SK-N-SH (cell line): ENCODE measurements at regions not wholly inside any gene's neighbourhood (a gene's known extent, or its start where the extent isn't known, plus 50 kb on each side); places are given as distances from the start of the nearest gene placed in this dataset.

Experiments
- CHD2 ChIP-seq: fragments of 150-350 bp; IDR thresholded peaks from 2 replicates; pipeline ENCODE4 v1.6.1; 2018; ENCODE audit warnings: low read length; ENCODE audit not compliant: partially characterized antibody
- CTCF ChIP-seq: fragments of 200-600 bp; sonication (generic); IDR thresholded peaks from 2 replicates; pipeline ENCODE4 v1.6.1; 2017; ENCODE audit warnings: antibody characterized with exemption, mild to moderate bottlenecking, moderate library complexity
- ELF1 ChIP-seq: IDR thresholded peaks from 2 replicates; pipeline ENCODE4 v1.4.0; 2012
- EP300 ChIP-seq, 2 experiments: IDR thresholded peaks; 2 replicates each; pipeline versions ENCODE4 v1.4.0 to v1.6.1; 2012; ENCODE audit warnings: borderline replicate concordance in 1 of 2, low read depth in 1 of 2, low read length in 1 of 2
- EZH2phosphoT487 ChIP-seq: fragments of 200-600 bp; sonication (generic); IDR thresholded peaks from 2 replicates; pipeline ENCODE4 v1.6.1; 2017; ENCODE audit warnings: low read depth, mixed run types, mild to moderate bottlenecking, antibody characterized with exemption, moderate library complexity, borderline replicate concordance
- FOXJ3 ChIP-seq: sonication (generic); formaldehyde crosslinking; IDR thresholded peaks from 2 replicates; pipeline ENCODE4 v1.5.1; 2020; ENCODE audit warnings: mild to moderate bottlenecking, missing genetic modification reagents
- FOXM1 ChIP-seq: IDR thresholded peaks from 2 replicates; pipeline ENCODE4 v1.4.0; 2012; ENCODE audit warnings: low read depth, mild to moderate bottlenecking
- GABPA ChIP-seq: IDR thresholded peaks from 2 replicates; pipeline ENCODE4 v1.4.0; 2012; ENCODE audit warnings: low read depth, mild to moderate bottlenecking
- GATA2 ChIP-seq: sonication (generic); formaldehyde crosslinking; IDR thresholded peaks from 2 replicates; pipeline ENCODE4 v1.5.0; 2020; ENCODE audit warnings: mild to moderate bottlenecking, missing genetic modification reagents
- IRF3 ChIP-seq: fragments of 150-350 bp; IDR thresholded peaks from 2 replicates; pipeline ENCODE4 v1.6.1; 2016; ENCODE audit warnings: mild to moderate bottlenecking, low read depth, low read length
- JUND ChIP-seq: IDR thresholded peaks from 2 replicates; pipeline ENCODE4 v1.4.0; 2012
- MAX ChIP-seq: IDR thresholded peaks from 2 replicates; pipeline ENCODE4 v1.4.0; 2012; ENCODE audit warnings: low read depth
- NRF1 ChIP-seq: IDR thresholded peaks from 2 replicates; pipeline ENCODE4 v1.6.1; 2012; ENCODE audit warnings: low read depth, mild to moderate bottlenecking, low read length
- POLR2AphosphoS5 ChIP-seq: IDR thresholded peaks from 2 replicates; pipeline ENCODE4 v1.6.1; 2012; ENCODE audit warnings: low read depth, low read length
- RAD21 ChIP-seq: IDR thresholded peaks from 2 replicates; pipeline ENCODE4 v1.6.1; 2012; ENCODE audit warnings: mild to moderate bottlenecking, low read length
- REST ChIP-seq: IDR thresholded peaks from 2 replicates; pipeline ENCODE4 v1.6.1; 2012; ENCODE audit warnings: mild to moderate bottlenecking, low read depth, low read length, moderate library complexity
- RFX5 ChIP-seq: IDR thresholded peaks from 2 replicates; pipeline ENCODE4 v1.6.1; 2012; ENCODE audit warnings: mild to moderate bottlenecking, improper control_type of control experiment, low read length
- RXRA ChIP-seq: IDR thresholded peaks from 2 replicates; pipeline ENCODE4 v1.4.0; 2012; ENCODE audit warnings: low read depth, mild to moderate bottlenecking, borderline replicate concordance
- SIN3A ChIP-seq: IDR thresholded peaks from 2 replicates; pipeline ENCODE4 v1.6.1; 2012; ENCODE audit warnings: low read depth, mild to moderate bottlenecking, low read length, moderate library complexity, borderline replicate concordance
- SMC3 ChIP-seq: IDR thresholded peaks from 2 replicates; pipeline ENCODE4 v1.6.1; 2012; ENCODE audit warnings: low read depth, low read length, improper control_type of control experiment
- TEAD4 ChIP-seq: IDR thresholded peaks from 2 replicates; pipeline ENCODE4 v1.4.0; 2012; ENCODE audit warnings: mild to moderate bottlenecking, borderline replicate concordance; ENCODE audit not compliant: insufficient read depth
- YY1 ChIP-seq: IDR thresholded peaks from 2 replicates; pipeline ENCODE4 v1.4.0; 2012; ENCODE audit warnings: low read depth, mild to moderate bottlenecking
- TF ChIP-seq, protein P1 (sequence below): IDR thresholded peaks from 2 replicates; pipeline ENCODE4 v1.4.0; 2012; ENCODE audit warnings: low read depth, borderline replicate concordance

- TF ChIP-seq IRF3 (no peak), CHD2 (no peak), EZH2phosphoT487 (no peak), MAX (no peak), POLR2AphosphoS5 (peak; percentile 19; the same call in 1 of the 2 replicates), CTCF (no peak), EP300 (IDR thresholded peaks at IDR 0.05; ENCODE audit: borderline replicate concordance in 1 of 2, low read depth in 1 of 2, low read length in 1 of 2) (peak in 1 of 2 experiments; percentile 49; a peak in 1 of 4 replicates), FOXJ3 (CRISPR knock-in tag) (no peak), YY1 (no peak), GABPA (no peak), FOXM1 (0 out of 2 replicates have a peak, but pooled peaks have one; percentile 25), REST (no peak), RFX5 (no peak), RAD21 (no peak), ELF1 (no peak), NRF1 (no peak), JUND (peak; percentile 75), TEAD4 (peak; percentile 50; the same call in 1 of the 2 replicates), RXRA (no peak), GATA2 (CRISPR knock-in tag) (no peak), SIN3A (no peak), SMC3 (no peak)
- TF ChIP-seq, protein P1, sequence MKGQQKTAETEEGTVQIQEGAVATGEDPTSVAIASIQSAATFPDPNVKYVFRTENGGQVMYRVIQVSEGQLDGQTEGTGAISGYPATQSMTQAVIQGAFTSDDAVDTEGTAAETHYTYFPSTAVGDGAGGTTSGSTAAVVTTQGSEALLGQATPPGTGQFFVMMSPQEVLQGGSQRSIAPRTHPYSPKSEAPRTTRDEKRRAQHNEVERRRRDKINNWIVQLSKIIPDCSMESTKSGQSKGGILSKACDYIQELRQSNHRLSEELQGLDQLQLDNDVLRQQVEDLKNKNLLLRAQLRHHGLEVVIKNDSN: no peak
Observed at GRCh38 chr13:84925443-84925842, 873.8 kb downstream of the SLITRK6 start (continued).
